22Rv1 (cell line): ENCODE measurements at regions not wholly inside any gene's neighbourhood (a gene's known extent, or its start where the extent isn't known, plus 50 kb on each side); places are given as distances from the start of the nearest gene placed in this dataset.

Source experiments
- CTCF ChIP-seq: fragments of 450-650 bp; IDR thresholded peaks from 2 replicates; pipeline ENCODE4 v1.5.1; 2017; ENCODE audit warnings: mild to moderate bottlenecking
- ZFX ChIP-seq: fragments of 450-650 bp; IDR thresholded peaks from 2 replicates; pipeline ENCODE4 v1.6.1; 2017; ENCODE audit warnings: antibody characterized with exemption, borderline replicate concordance

GRCh38 chr2:118769707-118770400 lies 77.6 kb downstream of the EN1 start:
- no peak for TF ChIP-seq CTCF
- TF ChIP-seq ZFX = no peak
